HCT116 (cell line): ENCODE measurements at regions not wholly inside any gene's neighbourhood (a gene's known extent, or its start where the extent isn't known, plus 50 kb on each side); places are given as distances from the start of the nearest gene placed in this dataset.

Source experiments
- ATAC-seq: fragments of 200-7000 bp; cut with Tn5 transposase; 2 replicates; pipeline ENCODE4 v1.9.1; 2020; ENCODE audit warnings: mild to moderate bottlenecking, moderate library complexity
- BruUV-seq: library from RNA; stranded (reverse); fragments of 400-500 nt; replicated peaks from 2 replicates; lab custom pipeline; 2021; lab: Mats Ljungman, UMichigan
- CTCF ChIA-PET: fragments of 300-600 bp; sonication (Branson Sonifier 250); formaldehyde crosslinking; loops from one replicate; lab custom pipeline; 2021; ENCODE audit warnings: antibody characterized with exemption; lab: Charles Lee
- POLR2A ChIA-PET: fragments of 300-600, 350-600 bp; sonication (Branson Sonifier 250); formaldehyde crosslinking; loops from one replicate; lab custom pipeline; 2021; ENCODE audit warnings: antibody characterized with exemption; lab: Charles Lee
- RAD21 ChIA-PET, 2 experiments: fragments of 300-600 bp; sonication (Branson Sonifier 250); formaldehyde crosslinking; loops; one replicate each; lab custom pipeline; 2023; ENCODE audit warnings: low total read pairs in 2 of 2; ENCODE audit not compliant: uncharacterized antibody in 2 of 2, unreplicated experiment in 2 of 2, low non-redundant PET in 1 of 2; lab: Charles Lee
- DNase-seq: peaks from one replicate; pipeline ENCODE4 v3.0.0-alpha.2; 2010; ENCODE audit warnings: low read depth, low spot score
- H2AFZ ChIP-seq: fragments of 200-600 bp; shearing (Covaris generic), sonication (generic); 2 replicates; pipeline ENCODE4 v1.6.1; 2017; ENCODE audit warnings: low read depth, mixed run types, mixed read lengths, antibody characterized with exemption, low read length; ENCODE audit not compliant: poor library complexity, severe bottlenecking
- H3K27ac ChIP-seq: 2 replicates; pipeline ENCODE4 v1.5.1; 2012; ENCODE audit warnings: low read depth, low read length
- H3K27me3 ChIP-seq: fragments of 200-600 bp; sonication (generic); 2 replicates; pipeline ENCODE4 v1.6.1; 2016; ENCODE audit warnings: mixed run types, low read length, mixed read lengths; ENCODE audit not compliant: insufficient read depth
- H3K36me3 ChIP-seq, 2 experiments: fragments of 200-500 bp in 1 of 2; fragments of 200-600 bp in 1 of 2; sonication (Bioruptor generic) in 1 of 2; sonication (generic) in 1 of 2; 2 replicates each; pipeline versions ENCODE4 v1.5.1 to v1.6.1; 2014 to 2016; ENCODE audit warnings: low read length in 2 of 2, inconsistent platforms in 1 of 2, mixed read lengths in 1 of 2, mixed run types in 1 of 2; ENCODE audit not compliant: insufficient read depth in 2 of 2, control insufficient read depth in 1 of 2
- H3K4me1 ChIP-seq, 2 experiments: fragments of 200-600 bp in 1 of 2; sonication (generic) in 1 of 2; 2 replicates each; pipeline versions ENCODE4 v1.5.1 to v1.6.1; 2012 to 2017; ENCODE audit warnings: low read length in 2 of 2, inconsistent platforms in 1 of 2, mild to moderate bottlenecking in 1 of 2, mixed read lengths in 1 of 2, mixed run types in 1 of 2, moderate library complexity in 1 of 2; ENCODE audit not compliant: insufficient read depth in 2 of 2, control insufficient read depth in 1 of 2
- H3K4me2 ChIP-seq: fragments of 200-600 bp; sonication (generic); 2 replicates; pipeline ENCODE4 v1.6.1; 2017; ENCODE audit warnings: mixed run types, low read length, mixed read lengths
- H3K4me3 ChIP-seq, 2 experiments: fragments of 200-600 bp in 1 of 2; sonication (generic) in 1 of 2; replicated peaks in 1 of 2; 2 replicates each; pipeline ENCODE4 v1.5.1; 2011 to 2016; ENCODE audit warnings: low read length in 2 of 2, control low read depth in 1 of 2, low read depth in 1 of 2, mild to moderate bottlenecking in 1 of 2, mixed read lengths in 1 of 2, mixed run types in 1 of 2
- H3K79me2 ChIP-seq: fragments of 200-600 bp; sonication (generic); 2 replicates; pipeline ENCODE4 v1.6.1; 2017; ENCODE audit warnings: mild to moderate bottlenecking, mixed run types, low read length, moderate library complexity, mixed read lengths; ENCODE audit not compliant: insufficient read depth
- H3K9ac ChIP-seq: fragments of 200-600 bp; sonication (generic); 2 replicates; pipeline ENCODE4 v1.6.1; 2016; ENCODE audit warnings: low read length, mixed read lengths
- H3K9me2 ChIP-seq: fragments of 200-600 bp; sonication (generic), shearing (Covaris generic); 2 replicates; pipeline ENCODE4 v1.6.1; 2017; ENCODE audit warnings: mixed run types, mild to moderate bottlenecking, moderate library complexity; ENCODE audit not compliant: insufficient read depth
- H3K9me3 ChIP-seq, 2 experiments: fragments of 200-500 bp in 1 of 2; fragments of 200-600 bp in 1 of 2; sonication (Bioruptor generic) in 1 of 2; sonication (generic) in 1 of 2; 2 replicates each; pipeline ENCODE4 v1.6.1; 2014 to 2017; ENCODE audit warnings: low read length in 2 of 2, mixed read lengths in 2 of 2, inconsistent platforms in 1 of 2, low read depth in 1 of 2, mild to moderate bottlenecking in 1 of 2, mixed run types in 1 of 2, moderate library complexity in 1 of 2; ENCODE audit not compliant: control insufficient read depth in 1 of 2, insufficient read depth in 1 of 2
- H4K20me1 ChIP-seq: fragments of 200-600 bp; sonication (generic), shearing (Covaris generic); 2 replicates; pipeline ENCODE4 v1.6.1; 2017; ENCODE audit warnings: mixed run types, mild to moderate bottlenecking, moderate library complexity; ENCODE audit not compliant: insufficient read depth
- CTCF ChIP-seq, 3 experiments: fragments of 200-600 bp in 1 of 3; sonication (generic) in 1 of 3; IDR thresholded peaks in 2 of 3; conservative IDR thresholded peaks in 1 of 3; 2 replicates each; pipeline ENCODE4 v1.5.1; 2012 to 2017; ENCODE audit warnings: low read depth in 2 of 3, low read length in 2 of 3, antibody characterized with exemption in 1 of 3, borderline replicate concordance in 1 of 3, control low read depth in 1 of 3, mild to moderate bottlenecking in 1 of 3, mixed read lengths in 1 of 3, mixed run types in 1 of 3, moderate library complexity in 1 of 3; ENCODE audit not compliant: insufficient read depth in 1 of 3
- EGR1 ChIP-seq: IDR thresholded peaks from 2 replicates; pipeline ENCODE4 v1.6.1; 2012; ENCODE audit warnings: low read depth
- EZH2phosphoT487 ChIP-seq: fragments of 200-600 bp; IDR thresholded peaks from 2 replicates; pipeline ENCODE4 v1.6.1; 2018; ENCODE audit warnings: antibody characterized with exemption, borderline replicate concordance
- FOSL1 ChIP-seq: IDR thresholded peaks from 2 replicates; pipeline ENCODE4 v1.6.1; 2012; ENCODE audit warnings: low read depth
- JUND ChIP-seq: IDR thresholded peaks from 2 replicates; pipeline ENCODE4 v1.6.1; 2012
- MAX ChIP-seq: IDR thresholded peaks from 2 replicates; pipeline ENCODE4 v1.6.1; 2012
- RAD21 ChIP-seq: IDR thresholded peaks from 2 replicates; pipeline ENCODE4 v1.6.1; 2012; ENCODE audit warnings: low read depth, mild to moderate bottlenecking
- REST ChIP-seq: IDR thresholded peaks from 2 replicates; pipeline ENCODE4 v1.6.1; 2012; ENCODE audit warnings: low read depth
- SIN3A ChIP-seq: IDR thresholded peaks from 2 replicates; pipeline ENCODE4 v1.6.1; 2012; ENCODE audit warnings: low read depth
- SP1 ChIP-seq: IDR thresholded peaks from 2 replicates; pipeline ENCODE4 v1.6.1; 2012; ENCODE audit warnings: low read depth
- SRF ChIP-seq: IDR thresholded peaks from 2 replicates; pipeline ENCODE4 v1.6.1; 2012; ENCODE audit warnings: low read depth
- YY1 ChIP-seq: IDR thresholded peaks from 2 replicates; pipeline ENCODE4 v1.6.1; 2011; ENCODE audit warnings: low read length, low read depth, moderate library complexity, mild to moderate bottlenecking; ENCODE audit not compliant: insufficient replicate concordance; ENCODE audit errors: extremely low read depth
- ZFX ChIP-seq: fragments of 450-650 bp; IDR thresholded peaks from 2 replicates; pipeline ENCODE4 v1.6.1; 2017
- ZNF274 ChIP-seq: fragments of 200-500 bp; sonication (Bioruptor generic); IDR thresholded peaks from 2 replicates; pipeline ENCODE4 v1.6.1; 2014; ENCODE audit warnings: mild to moderate bottlenecking, low read depth, low read length, inconsistent platforms
- intact Hi-C: fragments of 100-400 bp; cut with micrococcal nuclease; formaldehyde crosslinking; loops from 2 replicates; pipeline ENCODE4 v1.10.0; 2022

DNA sequence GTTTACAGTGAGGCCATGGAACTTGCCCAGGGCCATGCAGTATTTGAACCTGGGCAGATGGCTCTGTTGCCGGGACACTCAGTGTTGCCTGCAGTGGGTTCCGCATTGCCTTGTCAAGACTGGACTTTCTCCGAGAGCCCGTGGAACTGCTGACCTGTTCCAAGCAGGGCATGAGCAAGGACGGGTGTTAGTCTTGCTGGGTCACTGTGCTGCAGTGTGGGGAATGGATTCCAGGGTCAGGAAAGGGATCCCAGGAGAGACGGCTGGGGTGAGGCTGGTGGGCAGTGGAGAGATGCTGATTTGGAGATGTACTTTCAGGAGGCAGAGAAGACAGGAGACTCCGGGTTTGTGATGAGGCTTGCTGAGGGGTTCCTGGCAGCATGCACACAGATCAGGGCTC lies 348.7 kb upstream of the HS6ST1 start:
- Histone ChIP-seq H3K79me2 (no peaks in the 10 kb centered on the region), H4K20me1 (no peaks in the 10 kb centered on the region), H3K36me3 (no peaks in the 10 kb centered on the region), H3K27ac (no peak overlapping the region), H3K27me3 (no peaks in the 10 kb centered on the region), H2AFZ (no peak overlapping the region), H3K9me3 (no peaks in the 10 kb centered on the region), H3K9ac (no peak overlapping the region), H3K9me2 (no peaks in the 10 kb centered on the region), H3K4me1 (no peaks in the 10 kb centered on the region), H3K4me3 (no peak overlapping the region), H3K4me2 (no peak overlapping the region)
- no peak for ATAC-seq
- ChIA-PET POLR2A (no interaction called here), CTCF (no interaction called here), RAD21 (no interaction called here)
- no TSS peak for BruUV-seq
- TF ChIP-seq CTCF (IDR thresholded peaks at IDR 0.05 in 2 of 3, conservative IDR thresholded peaks at IDR 0.05 in 1 of 3; ENCODE audit: borderline replicate concordance in 1 of 3, insufficient read depth in 1 of 3, low read depth in 2 of 3, low read length in 2 of 3), result no peak
- intact Hi-C loops, result no loop called here
- DNase-seq, result no peak

DNA sequence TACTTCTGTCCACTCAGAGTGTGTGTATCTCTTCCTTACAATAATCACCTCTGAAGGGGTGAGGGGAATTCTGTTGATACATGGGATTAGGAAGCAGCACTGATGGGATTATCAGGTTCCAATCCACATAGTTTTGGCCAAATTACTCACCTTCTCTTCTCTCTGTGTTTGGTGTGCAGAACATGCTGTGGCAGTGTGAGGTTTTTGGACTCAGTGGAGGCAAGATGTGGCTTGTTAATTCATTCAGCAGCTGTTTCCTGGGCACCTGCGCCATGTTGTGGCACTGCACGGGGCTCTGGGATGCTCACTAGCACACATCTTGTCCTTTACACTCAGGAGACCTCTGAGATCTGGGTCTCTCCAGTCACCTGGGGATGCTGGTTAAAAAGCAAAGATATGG lies 350.3 kb upstream of the HS6ST1 start:
- POLR2A ChIA-PET, result no interaction called here
- intact Hi-C loops, result no loop called here

More for the DNA sequence above, 350.3 kb upstream of the HS6ST1 start:
- Histone ChIP-seq H2AFZ (no peak overlapping the region), H4K20me1 (no peaks in the 10 kb centered on the region), H3K4me2 (no peak overlapping the region), H3K9ac (no peak overlapping the region), H3K36me3 (no peaks in the 10 kb centered on the region), H3K9me2 (no peaks in the 10 kb centered on the region), H3K27ac (no peak overlapping the region), H3K27me3 (no peaks in the 10 kb centered on the region), H3K4me1 (no peaks in the 10 kb centered on the region), H3K4me3 (no peak overlapping the region), H3K9me3 (no peaks in the 10 kb centered on the region), H3K79me2 (no peaks in the 10 kb centered on the region)
- CTCF ChIA-PET, result no interaction called here
- RAD21 ChIA-PET, result no interaction called here
- ATAC-seq (no peak), DNase-seq (no peak)
- TF ChIP-seq RAD21, result no peak
- no peak for TF ChIP-seq REST
- TF ChIP-seq MAX, result no peak
- no peak for TF ChIP-seq YY1
- no peak for TF ChIP-seq ZFX
- TF ChIP-seq JUND, result no peak
- no peak for TF ChIP-seq CTCF (IDR thresholded peaks at IDR 0.05 in 2 of 3, conservative IDR thresholded peaks at IDR 0.05 in 1 of 3; ENCODE audit: borderline replicate concordance in 1 of 3, insufficient read depth in 1 of 3, low read depth in 2 of 3, low read length in 2 of 3)
- TF ChIP-seq ZNF274, result no peak
- no peak for TF ChIP-seq SP1
- no peak for TF ChIP-seq EGR1
- no peak for TF ChIP-seq SIN3A
- no peak for TF ChIP-seq SRF
- TF ChIP-seq FOSL1, result no peak
- TF ChIP-seq EZH2phosphoT487, result no peak
- no TSS peak for BruUV-seq
